22Rv1 (cell line): ENCODE measurements at regions not wholly inside any gene's neighbourhood (a gene's known extent, or its start where the extent isn't known, plus 50 kb on each side); places are given as distances from the start of the nearest gene placed in this dataset.

Experiments
- H3K27ac ChIP-seq: fragments of 450-650 bp; 2 replicates; pipeline ENCODE4 v1.5.1; 2017
- ZFX ChIP-seq: fragments of 450-650 bp; IDR thresholded peaks from 2 replicates; pipeline ENCODE4 v1.6.1; 2017; ENCODE audit warnings: antibody characterized with exemption, borderline replicate concordance
- TF ChIP-seq, protein P1 (sequence below): fragments of 450-650 bp; IDR thresholded peaks from 2 replicates; pipeline ENCODE4 v1.5.1; 2017; ENCODE audit warnings: mild to moderate bottlenecking

DNA sequence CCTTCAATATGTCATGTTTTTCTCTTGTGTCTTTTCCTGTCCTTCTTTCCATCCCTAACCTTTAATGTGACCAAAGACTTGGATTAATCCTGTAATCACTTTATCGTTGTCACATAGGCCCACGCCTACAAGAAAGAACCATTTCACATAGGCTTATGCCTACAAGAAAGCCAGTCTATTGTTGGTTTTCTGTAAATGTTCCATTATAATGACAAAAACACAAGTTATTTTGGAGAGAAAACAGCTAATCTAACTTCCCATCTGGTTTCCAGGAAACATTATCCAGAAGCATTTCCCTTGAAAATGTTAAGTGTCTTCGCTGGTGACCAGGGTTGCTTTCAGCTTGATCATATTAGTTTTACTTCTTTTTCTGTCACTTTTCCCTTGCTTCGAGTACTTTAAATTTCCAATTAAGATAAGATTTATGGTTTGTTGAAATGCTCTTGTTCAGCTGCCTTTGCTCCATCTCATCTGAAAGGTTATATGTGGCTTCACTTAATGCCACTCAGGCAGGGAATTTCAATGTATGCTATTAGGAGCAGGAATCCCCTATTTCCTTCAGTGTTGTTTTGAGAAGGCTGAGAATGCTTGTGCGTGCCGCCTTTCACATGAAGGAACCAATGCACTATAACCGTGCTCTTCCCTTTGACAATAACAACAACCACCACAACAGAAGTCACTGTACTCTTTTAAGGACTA lies 708.2 kb downstream of the EFNB2 start:
- no peak overlapping the region for H3K27ac ChIP-seq
- TF ChIP-seq ZFX: no peak
- TF ChIP-seq, protein P1, sequence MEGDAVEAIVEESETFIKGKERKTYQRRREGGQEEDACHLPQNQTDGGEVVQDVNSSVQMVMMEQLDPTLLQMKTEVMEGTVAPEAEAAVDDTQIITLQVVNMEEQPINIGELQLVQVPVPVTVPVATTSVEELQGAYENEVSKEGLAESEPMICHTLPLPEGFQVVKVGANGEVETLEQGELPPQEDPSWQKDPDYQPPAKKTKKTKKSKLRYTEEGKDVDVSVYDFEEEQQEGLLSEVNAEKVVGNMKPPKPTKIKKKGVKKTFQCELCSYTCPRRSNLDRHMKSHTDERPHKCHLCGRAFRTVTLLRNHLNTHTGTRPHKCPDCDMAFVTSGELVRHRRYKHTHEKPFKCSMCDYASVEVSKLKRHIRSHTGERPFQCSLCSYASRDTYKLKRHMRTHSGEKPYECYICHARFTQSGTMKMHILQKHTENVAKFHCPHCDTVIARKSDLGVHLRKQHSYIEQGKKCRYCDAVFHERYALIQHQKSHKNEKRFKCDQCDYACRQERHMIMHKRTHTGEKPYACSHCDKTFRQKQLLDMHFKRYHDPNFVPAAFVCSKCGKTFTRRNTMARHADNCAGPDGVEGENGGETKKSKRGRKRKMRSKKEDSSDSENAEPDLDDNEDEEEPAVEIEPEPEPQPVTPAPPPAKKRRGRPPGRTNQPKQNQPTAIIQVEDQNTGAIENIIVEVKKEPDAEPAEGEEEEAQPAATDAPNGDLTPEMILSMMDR: no peak

DNA sequence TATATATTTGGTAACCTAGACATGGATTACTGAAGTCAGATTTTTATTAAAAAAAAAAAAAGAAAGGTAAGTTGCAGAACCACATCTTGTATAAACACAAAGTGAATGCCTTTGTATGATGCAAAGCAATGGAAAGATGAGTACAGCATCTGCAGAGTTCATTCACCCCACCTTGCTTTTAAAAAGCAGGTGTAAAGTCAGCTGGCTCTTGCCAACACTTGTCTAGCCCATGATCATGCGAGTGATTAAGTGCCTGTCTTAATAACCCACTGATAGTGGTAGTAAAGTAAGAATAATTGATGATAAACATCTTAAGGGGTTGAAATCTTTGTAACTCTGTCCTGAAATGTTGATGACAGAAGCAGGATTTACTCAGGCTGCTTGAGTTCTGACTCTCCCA lies 710.4 kb downstream of the EFNB2 start:
- TF ChIP-seq, protein P1: no peak
- H3K27ac ChIP-seq: no peak overlapping the region

DNA sequence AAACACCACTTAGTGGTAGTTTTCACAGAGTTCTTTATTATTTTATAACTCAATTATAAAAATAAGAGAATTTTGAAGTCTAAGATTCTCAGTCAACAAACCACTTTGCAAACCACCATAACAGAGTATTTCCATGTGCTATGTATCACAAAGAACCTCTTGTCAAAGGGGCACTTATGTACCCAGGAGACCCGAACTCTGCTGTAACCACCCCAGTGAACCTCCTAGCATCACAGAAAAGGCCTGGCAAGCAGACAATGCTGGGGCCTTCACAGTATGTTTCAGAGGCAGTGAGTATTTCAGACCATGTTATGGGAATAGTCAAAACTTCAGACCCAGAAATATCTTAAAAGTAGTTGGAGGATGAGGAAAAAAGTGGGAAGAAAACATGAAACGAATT lies 714.1 kb downstream of the EFNB2 start:
- no peak for TF ChIP-seq ZFX
- TF ChIP-seq, protein P1: no peak

GRCh38 chr13:105820415-105820814 lies 715.0 kb downstream of the EFNB2 start:
- TF ChIP-seq, protein P1: no peak
- no peak for TF ChIP-seq ZFX
- no peak overlapping the region for H3K27ac ChIP-seq

More for the DNA sequence above, 714.1 kb downstream of the EFNB2 start:
- H3K27ac ChIP-seq: no peak overlapping the region

- TF ChIP-seq, protein P1: no peak
- TF ChIP-seq ZFX: no peak
- H3K27ac ChIP-seq: 0 out of 2 replicates have a peak overlapping the region, but pooled peaks have one; percentile 9
Measured at GRCh38 chr13:105817498-105817897, 718.0 kb downstream of the EFNB2 start.

DNA sequence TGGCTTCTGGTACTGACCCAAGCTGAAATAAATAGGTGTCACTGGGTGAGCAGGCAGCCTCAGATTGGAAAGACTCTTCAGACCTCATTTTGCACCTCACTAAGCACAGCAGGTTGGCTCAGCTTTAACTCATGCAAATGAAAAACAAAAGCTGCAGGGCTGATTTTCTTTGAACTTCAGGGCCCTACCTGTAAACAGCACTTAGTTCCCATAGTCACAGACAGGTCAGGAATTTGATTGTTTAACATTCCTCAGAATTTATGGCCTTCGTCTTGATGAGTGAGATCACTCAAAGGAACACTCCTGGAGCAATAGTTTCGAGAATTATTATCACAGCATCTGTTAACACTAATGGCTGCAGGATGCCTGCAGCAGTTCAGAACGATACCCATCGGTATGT lies 718.5 kb downstream of the EFNB2 start:
- TF ChIP-seq, protein P1: no peak
- TF ChIP-seq ZFX: no peak
- 0 out of 2 replicates have a peak overlapping the region, but pooled peaks have one; percentile 9 for H3K27ac ChIP-seq

- H3K27ac ChIP-seq: no peak overlapping the region
- no peak for TF ChIP-seq ZFX
- TF ChIP-seq, protein P1: no peak
Measured at GRCh38 chr13:105814902-105815250, 720.6 kb downstream of the EFNB2 start.
